ENCODE measurements at regions not wholly inside any gene's neighbourhood (a gene's known extent, or its start where the extent isn't known, plus 50 kb on each side); places are given as distances from the start of the nearest gene placed in this dataset.
A peak's percentile ranks its signal among the peaks of the same experiment; 100 is the strongest.

GRCh38 chr4:189787216-189788031 is 153.2 kb upstream of the FRG1 start:
- Histone ChIP-seq H3F3A (ENCODE audit: low read length, unreplicated experiment) (no peaks in the 10 kb centered on the region), H3K4me3 (ENCODE audit: low read length) (no peak overlapping the region), H3K27me3 (ENCODE audit: low read length) (peaks cover 20% of the 10 kb centered on the region), H3K36me3 (ENCODE audit: low read depth, low read length) (no peaks in the 10 kb centered on the region), H3K9ac (ENCODE audit: low read length) (no peak overlapping the region), H3K79me2 (ENCODE audit: low read length) (no peaks in the 10 kb centered on the region), H3K4me2 (ENCODE audit: low read length) (no peak overlapping the region), H4K20me1 (ENCODE audit: low read length) (no peaks in the 10 kb centered on the region), H3K9me2 (replicated peaks; ENCODE audit: low read length) (no peaks in the 10 kb centered on the region), H3K4me1 (ENCODE audit: insufficient read depth, low read length) (no peaks in the 10 kb centered on the region), H3K27ac (ENCODE audit: low read length) (no peak overlapping the region), H3K9me3 (ENCODE audit: low read length) (no peaks in the 10 kb centered on the region), H2AFZ (ENCODE audit: low read length) (no peak overlapping the region)
- ATAC-seq (no peak), DNase-seq (no peak)
- no TSS peak for BruUV-seq (replicated peaks)
- intact Hi-C loops (cut with micrococcal nuclease) = no loop called here
- ChIA-PET CTCF (no interaction called here), POLR2A (ENCODE audit: unreplicated experiment) (no interaction called here)
- no peak for TF ChIP-seq CTCF (conservative IDR thresholded peaks at IDR 0.05; ENCODE audit: low read depth, low read length)
- TF ChIP-seq EZH2phosphoT487 (IDR thresholded peaks at IDR 0.05; ENCODE audit: borderline replicate concordance, low read length) = no peak
- TF ChIP-seq EZH2 (IDR thresholded peaks at IDR 0.05; ENCODE audit: low read length, unreplicated experiment) = no peak

GRCh38 chr4:189792924-189793618 is 147.6 kb upstream of the FRG1 start:
- BruUV-seq (replicated peaks) = no TSS peak
- H3K27me3 ChIP-seq (ENCODE audit: low read length) = peaks cover 16% of the 10 kb centered on the region
- H3K9ac ChIP-seq (ENCODE audit: low read length) = no peak overlapping the region
- ChIA-PET POLR2A (ENCODE audit: unreplicated experiment) (no interaction called here), CTCF (interaction anchor here (0.6 kb wide), 1 partner anchor 587 kb away, joined by 4 read pairs; no protein-coding TSS in a partner anchor)
- no peak overlapping the region for H3K4me2 ChIP-seq (ENCODE audit: low read length)
- no peaks in the 10 kb centered on the region for H3K9me3 ChIP-seq (ENCODE audit: low read length)
- no peaks in the 10 kb centered on the region for H4K20me1 ChIP-seq (ENCODE audit: low read length)
- no peak overlapping the region for H3K27ac ChIP-seq (ENCODE audit: low read length)
- H3F3A ChIP-seq (ENCODE audit: low read length, unreplicated experiment) = no peaks in the 10 kb centered on the region
- H2AFZ ChIP-seq (ENCODE audit: low read length) = no peak overlapping the region
- no peaks in the 10 kb centered on the region for H3K36me3 ChIP-seq (ENCODE audit: low read depth, low read length)
- H3K9me2 ChIP-seq (replicated peaks; ENCODE audit: low read length) = no peaks in the 10 kb centered on the region
- TF ChIP-seq EZH2 (IDR thresholded peaks at IDR 0.05; ENCODE audit: low read length, unreplicated experiment) = no peak
- peak; percentile 76 for TF ChIP-seq CTCF (conservative IDR thresholded peaks at IDR 0.05; ENCODE audit: low read depth, low read length)
- ATAC-seq = peak; percentile 76
- no peak overlapping the region for H3K4me3 ChIP-seq (ENCODE audit: low read length)
- H3K4me1 ChIP-seq (ENCODE audit: insufficient read depth, low read length) = no peaks in the 10 kb centered on the region
- no peaks in the 10 kb centered on the region for H3K79me2 ChIP-seq (ENCODE audit: low read length)
- DNase-seq = peak; percentile 67
- intact Hi-C loops (cut with micrococcal nuclease) = no loop called here

Measured in PC-3 (cell line).